Mesenteric fat pad (tissue), 1 donor: ENCODE measurements at regions not wholly inside any gene's neighbourhood (a gene's known extent, or its start where the extent isn't known, plus 50 kb on each side); places are given as distances from the start of the nearest gene placed in this dataset.
"Not testable (repeated sequence)": the region's sequence is repeated elsewhere in the genome, so short reads cannot be mapped to it uniquely, and the experiment has no call there.

Experiments
- DNase-seq: peaks from one replicate; pipeline ENCODE4 v3.0.0-alpha.2; 2020; ENCODE audit warnings: low spot score
- donor health status: DM: yes; HTN: yes; CAD: no.

GRCh38 chr4:3954540-3955320 is 188.5 kb downstream of the ADRA2C start:
- not testable (repeated sequence) for DNase-seq

- DNase-seq: peak; percentile 100
Observed at GRCh38 chr4:3955321-3956164, 189.4 kb downstream of the ADRA2C start.

- not testable (repeated sequence) for DNase-seq
Observed at GRCh38 chr4:3956165-3956867, 190.1 kb downstream of the ADRA2C start.

GRCh38 chr4:3961091-3961672 is 195.0 kb downstream of the ADRA2C start:
- DNase-seq: not testable (repeated sequence)

GRCh38 chr4:3964572-3965278 is 198.5 kb downstream of the ADRA2C start:
- not testable (repeated sequence) for DNase-seq

GRCh38 chr4:3967204-3967603 is 201.0 kb downstream of the ADRA2C start:
- not testable (repeated sequence) for DNase-seq

GRCh38 chr4:3972626-3973025 is 206.4 kb downstream of the ADRA2C start:
- DNase-seq: not testable (repeated sequence)

- DNase-seq: not testable (repeated sequence)
Observed at GRCh38 chr4:3973581-3974200, 207.5 kb downstream of the ADRA2C start.

GRCh38 chr4:3983518-3984125 is 217.4 kb downstream of the ADRA2C start:
- DNase-seq: not testable (repeated sequence)

GRCh38 chr4:3984796-3985195 is 218.6 kb downstream of the ADRA2C start:
- not testable (repeated sequence) for DNase-seq

GRCh38 chr4:3986412-3986811 is 220.2 kb downstream of the ADRA2C start:
- not testable (repeated sequence) for DNase-seq

GRCh38 chr4:3997386-3997785 is 229.3 kb downstream of the OTOP1 start:
- DNase-seq: not testable (repeated sequence)

- DNase-seq: not testable (repeated sequence)
Observed at GRCh38 chr4:4004036-4004435, 222.7 kb downstream of the OTOP1 start.

- not testable (repeated sequence) for DNase-seq
Observed at GRCh38 chr4:4004702-4005101, 222.0 kb downstream of the OTOP1 start.

GRCh38 chr4:4006356-4006755 is 220.4 kb downstream of the OTOP1 start:
- DNase-seq: not testable (repeated sequence)

- not testable (repeated sequence) for DNase-seq
Observed at GRCh38 chr4:4019071-4019470, 207.7 kb downstream of the OTOP1 start.

- DNase-seq: not testable (repeated sequence)
Observed at GRCh38 chr4:4021161-4021560, 205.6 kb downstream of the OTOP1 start.

- not testable (repeated sequence) for DNase-seq
Observed at GRCh38 chr4:4026708-4027107, 200.0 kb downstream of the OTOP1 start.

GRCh38 chr4:4028752-4029151 is 198.0 kb downstream of the OTOP1 start:
- DNase-seq: not testable (repeated sequence)
